HepG2 (cell line): ENCODE measurements at regions not wholly inside any gene's neighbourhood (a gene's known extent, or its start where the extent isn't known, plus 50 kb on each side); places are given as distances from the start of the nearest gene placed in this dataset.

Experiments used
- ATAC-seq: fragments of 200-7000 bp; cut with Tn5 transposase; 3 replicates; pipeline ENCODE4 v1.9.1; 2020; ENCODE audit warnings: mild to moderate bottlenecking, moderate library complexity
- BruUV-seq: library from RNA; stranded (reverse); fragments of 400-500 nt; replicated peaks from 2 replicates; lab custom pipeline; 2021; lab: Mats Ljungman, UMichigan
- CTCF ChIA-PET: fragments of 300-600 bp; formaldehyde crosslinking; extraction: SDS; loops from one replicate; lab custom pipeline; 2021; ENCODE audit warnings: low total read pairs, inconsistent platforms, low intra/inter-chr PET ratio; lab: Yijun Ruan, JAX
- POLR2A ChIA-PET: fragments of 350-600 bp; sonication (Branson Sonifier 250); formaldehyde crosslinking; loops from one replicate; lab custom pipeline; 2020; ENCODE audit warnings: antibody characterized with exemption, inconsistent platforms; lab: Yijun Ruan, JAX
- DNase-seq: peaks from one replicate; pipeline ENCODE4 v3.0.0-alpha.2; 2015; ENCODE audit warnings: low spot score
- FAIRE-seq: peaks from 3 replicates; lab custom pipeline; 2011; peaks lifted over from hg19 to GRCh38; lab: Jason Lieb, UNC
- H2AFZ ChIP-seq: one replicate; pipeline ENCODE4 v1.6.1; 2011; ENCODE audit warnings: low read length, inconsistent platforms
- H3K27ac ChIP-seq: fragments of 300-600 bp; 3 replicates; pipeline ENCODE4 v1.8.0; 2011; ENCODE audit warnings: mixed run types, mild to moderate bottlenecking, mixed read lengths, low read length, inconsistent platforms; ENCODE audit not compliant: insufficient read depth; ENCODE audit errors: extremely low read length
- H3K27me3 ChIP-seq, 2 experiments: fragments of 200-600 bp in 1 of 2; 2 replicates in 1 of 2; 3 replicates in 1 of 2; pipeline versions ENCODE4 v1.6.0 to v1.8.0; 2011; ENCODE audit warnings: low read length in 2 of 2, mild to moderate bottlenecking in 2 of 2, moderate library complexity in 2 of 2, inconsistent platforms in 1 of 2; ENCODE audit not compliant: insufficient read depth in 2 of 2, control insufficient read depth in 1 of 2
- H3K36me3 ChIP-seq, 2 experiments: fragments of 200-600 bp in 1 of 2; replicated peaks in 1 of 2; 2 replicates in 1 of 2; 3 replicates in 1 of 2; pipeline versions ENCODE4 v1.5.1 to v1.8.0; 2011; ENCODE audit warnings: low read length in 2 of 2, inconsistent platforms in 1 of 2; ENCODE audit not compliant: insufficient read depth in 2 of 2, control insufficient read depth in 1 of 2
- H3K4me1 ChIP-seq: 2 replicates; pipeline ENCODE4 v1.5.1; 2012; ENCODE audit warnings: low read length, inconsistent platforms; ENCODE audit not compliant: insufficient read depth
- H3K4me2 ChIP-seq: 2 replicates; pipeline ENCODE4 v1.6.0; 2011; ENCODE audit warnings: low read depth, low read length, inconsistent platforms
- H3K4me3 ChIP-seq, 3 experiments: fragments of 200-600 bp in 1 of 3; sonication (generic), shearing (Covaris generic) in 1 of 3; replicated peaks in 1 of 3; 2 replicates each; pipeline ENCODE4 v1.5.1; 2011 to 2016; ENCODE audit warnings: low read length in 3 of 3, inconsistent platforms in 2 of 3, low read depth in 2 of 3, mild to moderate bottlenecking in 2 of 3, control low read depth in 1 of 3, mixed read lengths in 1 of 3; ENCODE audit not compliant: insufficient read depth in 1 of 3
- H3K79me2 ChIP-seq: one replicate; pipeline ENCODE4 v1.6.1; 2011; ENCODE audit warnings: low read length, inconsistent platforms; ENCODE audit not compliant: insufficient read depth
- H3K9ac ChIP-seq: 2 replicates; pipeline ENCODE4 v1.6.0; 2011; ENCODE audit warnings: mild to moderate bottlenecking, low read depth, low read length, inconsistent platforms; ENCODE audit not compliant: insufficient read depth
- H3K9me3 ChIP-seq: 2 replicates; pipeline ENCODE4 v1.5.1; 2012; ENCODE audit warnings: mild to moderate bottlenecking, low read length
- H4K20me1 ChIP-seq: 2 replicates; pipeline ENCODE4 v1.6.0; 2011; ENCODE audit warnings: inconsistent platforms, mild to moderate bottlenecking, low read length, moderate library complexity; ENCODE audit not compliant: insufficient read depth
- BORCS8-MEF2B ChIP-seq: sonication (generic); formaldehyde crosslinking; IDR thresholded peaks from 2 replicates; pipeline ENCODE4 v1.8.0; 2022; ENCODE audit warnings: mild to moderate bottlenecking, missing genetic modification reagents
- CREB1 ChIP-seq, 2 experiments: fragments of 450-650 bp in 1 of 2; IDR thresholded peaks; 2 replicates each; pipeline ENCODE4 v1.6.1; 2016 to 2017; ENCODE audit warnings: control low read depth in 1 of 2, mild to moderate bottlenecking in 1 of 2, missing compliant biosample characterization in 1 of 2, missing genetic modification characterization in 1 of 2
- ETS1 ChIP-seq: sonication (generic); formaldehyde crosslinking; IDR thresholded peaks from 2 replicates; pipeline ENCODE4 v1.4.0; 2020; ENCODE audit warnings: missing genetic modification reagents
- KDM1A ChIP-seq: IDR thresholded peaks from 2 replicates; pipeline ENCODE4 v1.6.1; 2016; ENCODE audit warnings: missing compliant biosample characterization
- PHB2 ChIP-seq: fragments of 450-650 bp; IDR thresholded peaks from 2 replicates; pipeline ENCODE4 v1.6.1; 2018; ENCODE audit not compliant: partially characterized antibody
- RELA ChIP-seq: sonication (generic); formaldehyde crosslinking; IDR thresholded peaks from 2 replicates; pipeline ENCODE4 v1.4.0; 2020; ENCODE audit warnings: missing genetic modification reagents
- ZNF510 ChIP-seq: sonication (generic); formaldehyde crosslinking; IDR thresholded peaks from 2 replicates; pipeline ENCODE4 v1.4.0; 2020; ENCODE audit warnings: low read depth, mild to moderate bottlenecking, missing genetic modification reagents
- ZNF776 ChIP-seq: sonication (generic); formaldehyde crosslinking; IDR thresholded peaks from 2 replicates; pipeline ENCODE4 v1.4.0; 2020; ENCODE audit warnings: mild to moderate bottlenecking, missing genetic modification reagents
- WGBS: methylation state at CpG from one replicate; pipeline ENCODE4 v1.1.6; 2017; ENCODE audit warnings: low lambda C conversion rate; 5-methylcytosine and 5-hydroxymethylcytosine counted together
- in situ Hi-C: cut with HindIII; loops from 2 replicates; pipeline ENCODE4 v1.10.0; 2017; ENCODE audit warnings: low pct_unique_long_range_greater_than_20kb; ENCODE audit not compliant: extremely low pct_ligation_motif_present
- intact Hi-C: fragments of 100-400 bp; cut with micrococcal nuclease; formaldehyde crosslinking; loops from one replicate; pipeline ENCODE4 v1.10.0; 2022; ENCODE audit not compliant: unreplicated experiment

GRCh38 chr6:85285934-85286333, 163.9 kb upstream of the NT5E start:
- WGBS = 78% methylated on average over 22 of the region's 22 CpGs
- ChIA-PET POLR2A (no interaction called here), CTCF (no interaction called here)
- Histone ChIP-seq H3K4me3 (no peak overlapping the region), H3K9me3 (no peaks in the 10 kb centered on the region), H3K4me2 (no peak overlapping the region), H3K36me3 (no peaks in the 10 kb centered on the region), H3K79me2 (no peaks in the 10 kb centered on the region), H4K20me1 (no peaks in the 10 kb centered on the region), H3K27ac (no peak overlapping the region), H3K4me1 (no peaks in the 10 kb centered on the region; the same call in 1 of the 2 replicates), H3K27me3 (no peaks in the 10 kb centered on the region), H3K9ac (no peak overlapping the region), H2AFZ (no peak overlapping the region)
- in situ Hi-C loops (no loop called here), intact Hi-C loops (no loop called here)
- FAIRE-seq = no peak
- BruUV-seq = no TSS peak
- no peak for DNase-seq
- ATAC-seq = no peak
- TF ChIP-seq RELA (CRISPR knock-in tag) (no peak), ETS1 (CRISPR knock-in tag) (no peak), ZNF510 (no peak), ZNF776 (CRISPR knock-in tag) (no peak)

- POLR2A ChIA-PET = no interaction called here
Observed at GRCh38 chr6:85285114-85285513, 164.8 kb upstream of the NT5E start.

More at GRCh38 chr6:85285114-85285513, 164.8 kb upstream of the NT5E start:
- TF ChIP-seq BORCS8-MEF2B (no peak), PHB2 (no peak), CREB1 (IDR thresholded peaks at IDR 0.05) (no peak), CREB1 (CRISPR knock-in tag; IDR thresholded peaks at IDR 0.05) (no peak), KDM1A (CRISPR knock-in tag) (no peak)
- CTCF ChIA-PET = no interaction called here
- H3K9me3 ChIP-seq = no peaks in the 10 kb centered on the region
- ATAC-seq (no peak), FAIRE-seq (no peak), DNase-seq (no peak)
- no peaks in the 10 kb centered on the region for H4K20me1 ChIP-seq
- H3K27ac ChIP-seq = no peak overlapping the region
- H3K79me2 ChIP-seq = no peaks in the 10 kb centered on the region
- intact Hi-C loops = no loop called here
- in situ Hi-C loops = no loop called here
- WGBS = 23% methylated on average over 6 of the region's 6 CpGs
- no peaks in the 10 kb centered on the region for H3K36me3 ChIP-seq
- no peak overlapping the region for H3K4me2 ChIP-seq
- H3K4me3 ChIP-seq = no peak overlapping the region
- no TSS peak for BruUV-seq
- H3K9ac ChIP-seq = no peak overlapping the region
- no peak overlapping the region for H2AFZ ChIP-seq
- no peaks in the 10 kb centered on the region for H3K27me3 ChIP-seq
- no peaks in the 10 kb centered on the region; the same call in 1 of the 2 replicates for H3K4me1 ChIP-seq
